GM21825 (cell line): ENCODE measurements at regions not wholly inside any gene's neighbourhood (a gene's known extent, or its start where the extent isn't known, plus 50 kb on each side); places are given as distances from the start of the nearest gene placed in this dataset.
"Not testable (repeated sequence)": the region's sequence is repeated elsewhere in the genome, so short reads cannot be mapped to it uniquely, and the experiment has no call there.

Source experiments
- ATAC-seq: cut with Tn5 transposase; IDR thresholded peaks from one replicate; pipeline ENCODE4 v1.9.1; 2021; ENCODE audit warnings: mild to moderate bottlenecking, moderate library complexity; ENCODE audit not compliant: unreplicated experiment

- ATAC-seq, result not testable (repeated sequence)
These were observed 595.5 kb upstream of the PCDH7 start for GRCh38 chr4:30124621-30125020.

- ATAC-seq, result no peak
These were observed 594.3 kb upstream of the PCDH7 start for GRCh38 chr4:30125868-30126267.

- no peak for ATAC-seq
These were observed 593.8 kb upstream of the PCDH7 start for GRCh38 chr4:30126351-30126750.

- not testable (repeated sequence) for ATAC-seq
These were observed 571.3 kb upstream of the PCDH7 start for GRCh38 chr4:30148828-30149227.

GRCh38 chr4:30149539-30149938 lies 570.6 kb upstream of the PCDH7 start:
- not testable (repeated sequence) for ATAC-seq

GRCh38 chr4:30153427-30153826 lies 566.7 kb upstream of the PCDH7 start:
- no peak for ATAC-seq

- ATAC-seq, result no peak
These were observed 560.0 kb upstream of the PCDH7 start for GRCh38 chr4:30160140-30160539.

GRCh38 chr4:30172416-30172815 lies 547.8 kb upstream of the PCDH7 start:
- ATAC-seq, result no peak

GRCh38 chr4:30181512-30181911 lies 538.7 kb upstream of the PCDH7 start:
- no peak for ATAC-seq

GRCh38 chr4:30181918-30182317 lies 538.3 kb upstream of the PCDH7 start:
- no peak for ATAC-seq

GRCh38 chr4:30182786-30183185 lies 537.4 kb upstream of the PCDH7 start:
- ATAC-seq, result no peak

GRCh38 chr4:30191902-30192301 lies 528.3 kb upstream of the PCDH7 start:
- no peak for ATAC-seq

GRCh38 chr4:30207389-30207788 lies 512.8 kb upstream of the PCDH7 start:
- ATAC-seq, result no peak

GRCh38 chr4:30208731-30209435 lies 511.3 kb upstream of the PCDH7 start:
- ATAC-seq, result no peak

GRCh38 chr4:30215973-30216372 lies 504.2 kb upstream of the PCDH7 start:
- not testable (repeated sequence) for ATAC-seq

GRCh38 chr4:30245140-30245539 lies 475.0 kb upstream of the PCDH7 start:
- no peak for ATAC-seq

GRCh38 chr4:30256116-30256832 lies 463.9 kb upstream of the PCDH7 start:
- ATAC-seq, result no peak

- no peak for ATAC-seq
These were observed 461.2 kb upstream of the PCDH7 start for GRCh38 chr4:30258949-30259348.

GRCh38 chr4:30262379-30262778 lies 457.8 kb upstream of the PCDH7 start:
- ATAC-seq, result no peak

GRCh38 chr4:30264465-30264864 lies 455.7 kb upstream of the PCDH7 start:
- ATAC-seq, result no peak

- no peak for ATAC-seq
These were observed 454.5 kb upstream of the PCDH7 start for GRCh38 chr4:30265716-30266115.

- ATAC-seq, result no peak
These were observed 451.8 kb upstream of the PCDH7 start for GRCh38 chr4:30268370-30268769.
